ENCODE measurements at regions not wholly inside any gene's neighbourhood (a gene's known extent, or its start where the extent isn't known, plus 50 kb on each side); places are given as distances from the start of the nearest gene placed in this dataset.

- no peak for TF ChIP-seq CTCF (IDR thresholded peaks at IDR 0.05)
- no peak for TF ChIP-seq POLR2A (IDR thresholded peaks at IDR 0.05)
These were observed 155.6 kb upstream of the CXCL13 start for GRCh38 chr4:77450006-77450405.
